ENCODE measurements at regions not wholly inside any gene's neighbourhood (a gene's known extent, or its start where the extent isn't known, plus 50 kb on each side); places are given as distances from the start of the nearest gene placed in this dataset.

- no peak overlapping the region for H3K27ac Mint-ChIP-seq
- no peak overlapping the region for H2AFZ ChIP-seq
- ATAC-seq = no peak
Measured at GRCh38 chr22:48584170-48584569, 1243.5 kb downstream of the BRD1 start.

More at GRCh38 chr22:48584170-48584569, 1243.5 kb downstream of the BRD1 start:
- Mint-ChIP-seq H3K9me3 (no peaks in the 10 kb centered on the region), H3K4me1 (peaks cover 6% of the 10 kb centered on the region), H3K36me3 (ENCODE audit: low read depth) (no peaks in the 10 kb centered on the region), H3K27me3 (ENCODE audit: insufficient read depth, low read depth, poor library complexity) (peaks cover 3% of the 10 kb centered on the region), H3K4me3 (no peak overlapping the region)
- Histone ChIP-seq H3K79me2 (replicated peaks; ENCODE audit: insufficient read depth) (no peaks in the 10 kb centered on the region), H3K9me2 (ENCODE audit: insufficient read depth) (no peaks in the 10 kb centered on the region), H3K27me3 (ENCODE audit: insufficient read depth) (no peaks in the 10 kb centered on the region), H3K36me3 (ENCODE audit: insufficient read depth) (no peaks in the 10 kb centered on the region), H3K4me2 (no peak overlapping the region), H3K4me1 (ENCODE audit: insufficient read depth) (no peaks in the 10 kb centered on the region), H4K20me1 (replicated peaks; ENCODE audit: insufficient read depth) (no peaks in the 10 kb centered on the region), H3F3A (replicated peaks; ENCODE audit: low read depth) (no peaks in the 10 kb centered on the region), H3K27ac (ENCODE audit: low read depth) (no peak overlapping the region), H3K4me3 (no peak overlapping the region)
- DNase-seq (ENCODE audit: low spot score) = no peak
- no peak for TF ChIP-seq ZNF114 (CRISPR knock-in tag; IDR thresholded peaks at IDR 0.05)
- TF ChIP-seq STAT1 (IDR thresholded peaks at IDR 0.05; ENCODE audit: unreplicated experiment) = no peak
- TF ChIP-seq, protein P1, sequence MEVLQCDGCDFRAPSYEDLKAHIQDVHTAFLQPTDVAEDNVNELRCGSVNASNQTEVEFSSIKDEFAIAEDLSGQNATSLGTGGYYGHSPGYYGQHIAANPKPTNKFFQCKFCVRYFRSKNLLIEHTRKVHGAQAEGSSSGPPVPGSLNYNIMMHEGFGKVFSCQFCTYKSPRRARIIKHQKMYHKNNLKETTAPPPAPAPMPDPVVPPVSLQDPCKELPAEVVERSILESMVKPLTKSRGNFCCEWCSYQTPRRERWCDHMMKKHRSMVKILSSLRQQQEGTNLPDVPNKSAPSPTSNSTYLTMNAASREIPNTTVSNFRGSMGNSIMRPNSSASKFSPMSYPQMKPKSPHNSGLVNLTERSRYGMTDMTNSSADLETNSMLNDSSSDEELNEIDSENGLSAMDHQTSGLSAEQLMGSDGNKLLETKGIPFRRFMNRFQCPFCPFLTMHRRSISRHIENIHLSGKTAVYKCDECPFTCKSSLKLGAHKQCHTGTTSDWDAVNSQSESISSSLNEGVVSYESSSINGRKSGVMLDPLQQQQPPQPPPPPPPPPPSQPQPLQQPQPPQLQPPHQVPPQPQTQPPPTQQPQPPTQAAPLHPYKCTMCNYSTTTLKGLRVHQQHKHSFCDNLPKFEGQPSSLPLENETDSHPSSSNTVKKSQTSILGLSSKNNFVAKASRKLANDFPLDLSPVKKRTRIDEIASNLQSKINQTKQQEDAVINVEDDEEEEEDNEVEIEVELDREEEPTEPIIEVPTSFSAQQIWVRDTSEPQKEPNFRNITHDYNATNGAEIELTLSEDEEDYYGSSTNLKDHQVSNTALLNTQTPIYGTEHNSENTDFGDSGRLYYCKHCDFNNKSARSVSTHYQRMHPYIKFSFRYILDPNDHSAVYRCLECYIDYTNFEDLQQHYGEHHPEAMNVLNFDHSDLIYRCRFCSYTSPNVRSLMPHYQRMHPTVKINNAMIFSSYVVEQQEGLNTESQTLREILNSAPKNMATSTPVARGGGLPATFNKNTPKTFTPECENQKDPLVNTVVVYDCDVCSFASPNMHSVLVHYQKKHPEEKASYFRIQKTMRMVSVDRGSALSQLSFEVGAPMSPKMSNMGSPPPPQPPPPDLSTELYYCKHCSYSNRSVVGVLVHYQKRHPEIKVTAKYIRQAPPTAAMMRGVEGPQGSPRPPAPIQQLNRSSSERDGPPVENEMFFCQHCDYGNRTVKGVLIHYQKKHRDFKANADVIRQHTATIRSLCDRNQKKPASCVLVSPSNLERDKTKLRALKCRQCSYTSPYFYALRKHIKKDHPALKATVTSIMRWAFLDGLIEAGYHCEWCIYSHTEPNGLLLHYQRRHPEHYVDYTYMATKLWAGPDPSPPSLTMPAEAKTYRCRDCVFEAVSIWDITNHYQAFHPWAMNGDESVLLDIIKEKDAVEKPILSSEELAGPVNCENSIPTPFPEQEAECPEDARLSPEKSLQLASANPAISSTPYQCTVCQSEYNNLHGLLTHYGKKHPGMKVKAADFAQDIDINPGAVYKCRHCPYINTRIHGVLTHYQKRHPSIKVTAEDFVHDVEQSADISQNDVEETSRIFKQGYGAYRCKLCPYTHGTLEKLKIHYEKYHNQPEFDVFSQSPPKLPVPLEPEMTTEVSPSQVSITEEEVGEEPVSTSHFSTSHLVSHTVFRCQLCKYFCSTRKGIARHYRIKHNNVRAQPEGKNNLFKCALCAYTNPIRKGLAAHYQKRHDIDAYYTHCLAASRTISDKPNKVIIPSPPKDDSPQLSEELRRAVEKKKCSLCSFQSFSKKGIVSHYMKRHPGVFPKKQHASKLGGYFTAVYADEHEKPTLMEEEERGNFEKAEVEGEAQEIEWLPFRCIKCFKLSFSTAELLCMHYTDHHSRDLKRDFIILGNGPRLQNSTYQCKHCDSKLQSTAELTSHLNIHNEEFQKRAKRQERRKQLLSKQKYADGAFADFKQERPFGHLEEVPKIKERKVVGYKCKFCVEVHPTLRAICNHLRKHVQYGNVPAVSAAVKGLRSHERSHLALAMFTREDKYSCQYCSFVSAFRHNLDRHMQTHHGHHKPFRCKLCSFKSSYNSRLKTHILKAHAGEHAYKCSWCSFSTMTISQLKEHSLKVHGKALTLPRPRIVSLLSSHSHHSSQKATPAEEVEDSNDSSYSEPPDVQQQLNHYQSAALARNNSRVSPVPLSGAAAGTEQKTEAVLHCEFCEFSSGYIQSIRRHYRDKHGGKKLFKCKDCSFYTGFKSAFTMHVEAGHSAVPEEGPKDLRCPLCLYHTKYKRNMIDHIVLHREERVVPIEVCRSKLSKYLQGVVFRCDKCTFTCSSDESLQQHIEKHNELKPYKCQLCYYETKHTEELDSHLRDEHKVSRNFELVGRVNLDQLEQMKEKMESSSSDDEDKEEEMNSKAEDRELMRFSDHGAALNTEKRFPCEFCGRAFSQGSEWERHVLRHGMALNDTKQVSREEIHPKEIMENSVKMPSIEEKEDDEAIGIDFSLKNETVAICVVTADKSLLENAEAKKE (CRISPR knock-in tag; IDR thresholded peaks at IDR 0.05) = no peak
- no peak for TF ChIP-seq EZH2 (IDR thresholded peaks at IDR 0.05; ENCODE audit: low read depth, unreplicated experiment)
- no peak for TF ChIP-seq ZNF331 (CRISPR knock-in tag; IDR thresholded peaks at IDR 0.05; ENCODE audit: low read depth)
- no peak for TF ChIP-seq CREB1 (CRISPR knock-in tag; IDR thresholded peaks at IDR 0.05; ENCODE audit: low read depth)
- no peak for TF ChIP-seq NANOG (IDR thresholded peaks at IDR 0.05; ENCODE audit: borderline replicate concordance)
- TF ChIP-seq, protein P2, sequence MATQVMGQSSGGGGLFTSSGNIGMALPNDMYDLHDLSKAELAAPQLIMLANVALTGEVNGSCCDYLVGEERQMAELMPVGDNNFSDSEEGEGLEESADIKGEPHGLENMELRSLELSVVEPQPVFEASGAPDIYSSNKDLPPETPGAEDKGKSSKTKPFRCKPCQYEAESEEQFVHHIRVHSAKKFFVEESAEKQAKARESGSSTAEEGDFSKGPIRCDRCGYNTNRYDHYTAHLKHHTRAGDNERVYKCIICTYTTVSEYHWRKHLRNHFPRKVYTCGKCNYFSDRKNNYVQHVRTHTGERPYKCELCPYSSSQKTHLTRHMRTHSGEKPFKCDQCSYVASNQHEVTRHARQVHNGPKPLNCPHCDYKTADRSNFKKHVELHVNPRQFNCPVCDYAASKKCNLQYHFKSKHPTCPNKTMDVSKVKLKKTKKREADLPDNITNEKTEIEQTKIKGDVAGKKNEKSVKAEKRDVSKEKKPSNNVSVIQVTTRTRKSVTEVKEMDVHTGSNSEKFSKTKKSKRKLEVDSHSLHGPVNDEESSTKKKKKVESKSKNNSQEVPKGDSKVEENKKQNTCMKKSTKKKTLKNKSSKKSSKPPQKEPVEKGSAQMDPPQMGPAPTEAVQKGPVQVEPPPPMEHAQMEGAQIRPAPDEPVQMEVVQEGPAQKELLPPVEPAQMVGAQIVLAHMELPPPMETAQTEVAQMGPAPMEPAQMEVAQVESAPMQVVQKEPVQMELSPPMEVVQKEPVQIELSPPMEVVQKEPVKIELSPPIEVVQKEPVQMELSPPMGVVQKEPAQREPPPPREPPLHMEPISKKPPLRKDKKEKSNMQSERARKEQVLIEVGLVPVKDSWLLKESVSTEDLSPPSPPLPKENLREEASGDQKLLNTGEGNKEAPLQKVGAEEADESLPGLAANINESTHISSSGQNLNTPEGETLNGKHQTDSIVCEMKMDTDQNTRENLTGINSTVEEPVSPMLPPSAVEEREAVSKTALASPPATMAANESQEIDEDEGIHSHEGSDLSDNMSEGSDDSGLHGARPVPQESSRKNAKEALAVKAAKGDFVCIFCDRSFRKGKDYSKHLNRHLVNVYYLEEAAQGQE (IDR thresholded peaks at IDR 0.05; ENCODE audit: unreplicated experiment) = no peak

All from GM23338 (cell line).